HCEC 1CT (cell line): ENCODE measurements at regions not wholly inside any gene's neighbourhood (a gene's known extent, or its start where the extent isn't known, plus 50 kb on each side); places are given as distances from the start of the nearest gene placed in this dataset.

Experiments
- DNase-seq: peaks from one replicate; pipeline ENCODE4 v3.0.0-alpha.2; 2017

- DNase-seq = no peak
These were observed 520.4 kb downstream of the SLITRK6 start for GRCh38 chr13:85278851-85279250.

DNA sequence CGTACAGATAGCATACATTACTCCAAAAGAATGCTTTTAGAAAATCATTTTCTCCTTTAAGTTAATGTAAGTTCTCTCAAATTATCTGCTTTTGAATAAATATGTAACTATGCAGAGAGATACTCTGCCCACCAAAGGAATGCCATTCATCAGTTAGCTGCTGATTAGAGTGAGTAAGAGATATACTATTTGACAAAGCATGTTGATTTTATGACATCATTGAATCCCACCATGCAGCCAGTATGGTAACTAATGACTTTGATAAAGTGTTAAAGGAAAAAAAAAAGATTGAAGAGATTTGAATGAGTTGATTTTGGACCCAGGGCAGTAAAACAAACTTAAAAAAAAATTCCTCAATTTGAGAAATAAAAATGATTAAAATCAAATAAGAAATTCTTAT, 521.5 kb downstream of the SLITRK6 start:
- DNase-seq = no peak

- DNase-seq = no peak
These were observed 532.4 kb downstream of the SLITRK6 start for GRCh38 chr13:85266771-85267170.

DNA sequence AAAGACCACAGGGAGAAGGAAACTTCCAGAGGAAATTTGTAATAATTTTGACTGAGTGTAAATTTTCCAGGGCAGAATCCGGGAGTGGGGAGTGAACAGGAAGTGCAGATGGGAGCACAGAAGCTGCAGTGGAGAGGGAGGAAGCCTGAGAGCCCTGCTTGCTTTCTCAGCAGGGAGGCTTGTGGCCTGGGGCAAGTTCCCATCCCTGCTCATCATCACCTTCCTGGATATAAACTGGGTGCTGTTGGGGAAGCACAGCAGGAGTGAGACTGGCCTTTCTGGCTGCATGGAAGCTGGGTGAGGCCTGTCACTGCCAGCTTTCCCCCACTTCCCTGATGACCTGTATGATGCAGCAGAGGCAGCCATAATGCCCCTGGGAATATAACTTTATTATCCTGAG, 532.9 kb downstream of the SLITRK6 start:
- no peak for DNase-seq

GRCh38 chr13:85265296-85265695, 533.9 kb downstream of the SLITRK6 start:
- DNase-seq = no peak

GRCh38 chr13:85262499-85262898, 536.7 kb downstream of the SLITRK6 start:
- DNase-seq = no peak

DNA sequence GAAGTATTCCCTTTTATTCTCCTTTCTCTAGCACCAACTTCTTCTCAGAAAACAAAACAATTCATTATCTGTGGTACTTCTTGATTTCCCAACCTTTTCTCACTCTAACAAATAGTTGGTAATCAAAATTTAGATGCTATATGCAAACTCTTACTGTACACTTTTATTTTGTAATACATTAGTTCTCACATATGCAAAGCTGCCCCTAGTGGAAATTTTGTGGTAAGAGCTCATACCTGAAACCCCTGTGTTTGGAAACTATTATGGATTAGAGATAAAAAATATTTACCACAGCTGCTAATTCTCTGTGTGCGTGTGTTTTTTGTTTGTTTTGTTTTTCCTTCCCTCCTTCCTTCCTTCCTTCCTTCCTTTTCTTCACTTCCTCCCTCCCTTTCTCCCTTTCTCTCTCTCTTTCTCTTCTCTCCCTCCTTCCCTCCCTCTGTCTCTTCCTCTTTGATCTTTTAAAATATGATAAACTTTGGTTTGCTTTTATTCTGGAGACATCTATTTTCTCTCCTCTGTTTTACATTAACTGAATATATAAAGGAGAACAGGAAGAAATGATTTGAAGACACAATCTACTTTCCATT, 537.4 kb downstream of the SLITRK6 start:
- DNase-seq = no peak

- no peak for DNase-seq
These were observed 538.3 kb downstream of the SLITRK6 start for GRCh38 chr13:85260896-85261295.

GRCh38 chr13:85255978-85256377, 543.2 kb downstream of the SLITRK6 start:
- DNase-seq = no peak

GRCh38 chr13:85254641-85255040, 544.6 kb downstream of the SLITRK6 start:
- no peak for DNase-seq

- no peak for DNase-seq
These were observed 550.1 kb downstream of the SLITRK6 start for GRCh38 chr13:85249151-85249550.

DNA sequence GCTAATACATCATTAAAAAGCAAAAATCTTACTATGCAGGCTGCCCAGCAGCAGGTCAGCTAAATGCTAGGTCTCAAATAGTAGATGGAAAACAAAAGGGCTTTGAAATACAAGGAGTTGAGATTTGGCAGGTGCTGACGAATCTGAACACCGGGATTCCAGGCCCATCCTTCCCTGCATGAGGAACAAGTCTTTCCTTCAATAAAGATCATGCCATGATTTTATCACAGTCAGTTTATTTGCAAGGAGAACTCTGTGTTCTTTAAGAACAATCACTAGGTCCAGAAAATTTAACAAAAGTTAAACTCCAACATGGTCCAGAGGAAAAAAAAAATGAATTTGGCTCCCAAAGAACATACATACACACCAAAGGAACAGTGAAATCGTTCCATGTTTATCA, 551.4 kb downstream of the SLITRK6 start:
- DNase-seq = no peak

GRCh38 chr13:85243831-85244230, 555.4 kb downstream of the SLITRK6 start:
- no peak for DNase-seq

DNA sequence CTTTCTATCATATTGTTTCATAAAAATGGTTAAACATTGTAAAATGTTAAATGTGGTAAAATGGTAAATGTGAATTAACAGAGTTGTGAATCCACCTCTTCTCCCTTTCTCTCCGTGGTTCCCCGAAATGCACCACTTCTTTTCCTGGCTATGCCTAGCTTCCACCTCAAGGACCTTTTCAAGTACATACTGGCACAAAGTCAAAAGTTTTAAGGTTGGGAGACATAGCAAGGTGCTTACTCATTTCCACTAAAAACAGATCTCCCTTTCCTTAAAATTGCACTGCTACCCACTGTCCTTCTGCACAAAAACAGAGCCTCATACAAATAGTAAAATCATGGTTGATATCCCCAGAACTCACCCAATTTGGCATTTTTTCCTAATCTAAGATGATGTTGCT, 558.2 kb downstream of the SLITRK6 start:
- peak; percentile 6 for DNase-seq

DNA sequence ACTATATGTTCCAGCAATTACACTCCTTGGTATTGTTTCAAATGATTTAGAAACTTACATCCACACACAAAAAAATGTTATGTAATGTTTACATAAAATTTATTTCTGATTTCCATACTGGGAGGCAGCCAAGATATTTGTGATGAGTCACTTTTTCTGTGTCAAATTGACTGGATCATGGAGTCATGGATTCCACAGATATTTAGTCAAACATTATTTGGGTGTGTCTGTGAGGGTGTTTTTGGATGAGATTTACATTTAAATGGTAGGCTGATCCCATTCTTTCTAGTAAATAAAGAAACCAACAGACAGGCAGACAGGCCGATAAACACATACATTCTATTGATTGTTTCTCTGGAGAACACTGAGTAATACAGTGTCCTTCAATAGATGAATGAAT, 562.8 kb downstream of the SLITRK6 start:
- peak; percentile 46 for DNase-seq

- DNase-seq = no peak
These were observed 568.5 kb downstream of the SLITRK6 start for GRCh38 chr13:85230691-85231093.

DNA sequence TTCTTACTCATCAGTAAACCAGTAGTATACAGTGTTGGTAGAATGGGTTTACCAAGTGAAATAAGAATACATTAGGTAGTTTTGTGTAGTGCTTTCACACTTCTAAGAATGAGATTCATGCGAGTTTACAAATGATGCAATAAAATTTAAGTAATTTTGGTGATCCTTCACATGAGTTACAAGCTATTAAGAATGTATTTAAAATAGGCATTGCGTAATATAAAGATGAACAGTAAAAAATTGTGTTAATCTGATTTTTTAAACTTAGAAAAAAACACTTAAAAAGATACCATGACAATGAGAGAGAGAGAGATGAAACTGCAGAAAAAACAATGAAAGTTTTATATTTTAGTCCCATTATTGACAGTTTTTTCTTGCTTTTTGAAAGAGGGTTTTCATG, 570.5 kb downstream of the SLITRK6 start:
- DNase-seq = no peak

DNA sequence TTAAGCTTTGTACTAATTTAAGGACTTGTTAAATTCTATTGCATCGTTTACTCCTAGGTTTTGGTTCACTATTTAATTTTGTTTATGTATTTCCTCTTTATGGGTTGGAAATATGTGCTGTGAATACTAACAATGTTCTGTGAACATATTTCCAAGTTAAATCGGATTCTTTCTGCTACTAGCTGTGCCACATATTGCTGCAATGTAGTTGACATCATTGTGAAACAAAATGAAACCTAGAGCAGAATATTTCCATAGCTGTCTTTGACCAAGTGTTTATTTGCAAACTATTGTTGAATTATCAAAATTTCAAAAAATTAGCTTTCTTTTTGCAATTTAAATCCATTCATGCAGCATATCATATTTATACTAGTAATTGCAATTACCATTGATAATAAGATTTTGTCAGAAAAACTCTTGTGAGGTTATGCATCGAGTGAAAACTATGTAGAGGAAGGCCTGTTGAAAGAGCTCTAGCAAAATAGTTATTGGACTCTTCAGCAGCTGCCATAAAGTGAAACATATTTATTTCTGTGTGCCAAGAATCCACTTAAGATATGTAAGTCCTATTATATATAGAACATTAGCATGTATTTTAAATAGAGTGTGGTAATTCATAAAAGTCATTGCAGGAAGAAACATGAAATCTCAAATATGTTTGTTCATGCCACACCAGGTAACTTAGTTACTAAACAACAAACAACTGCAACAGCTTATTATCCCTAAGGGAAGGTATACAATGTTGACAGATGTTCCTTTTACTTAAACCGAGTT, 575.1 kb downstream of the SLITRK6 start:
- no peak for DNase-seq

DNA sequence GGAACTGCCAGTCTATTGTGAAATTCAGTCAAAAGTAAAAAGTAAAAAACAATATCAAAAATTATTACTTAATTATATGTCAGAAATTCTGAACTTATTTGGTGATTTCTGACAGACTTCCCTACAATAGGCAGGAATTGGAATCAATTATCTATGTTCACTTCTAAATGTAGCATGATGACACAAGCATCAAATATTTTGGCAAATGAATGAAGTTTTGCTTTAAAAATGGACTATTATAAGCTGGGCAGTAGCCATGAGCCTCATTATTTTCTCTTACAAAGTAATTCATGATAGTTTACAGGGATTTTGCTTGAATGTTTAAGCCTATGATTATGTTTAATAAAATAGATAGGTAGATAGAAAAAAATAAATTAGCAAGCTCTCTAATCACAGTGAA, 582.6 kb downstream of the SLITRK6 start:
- DNase-seq = no peak

DNA sequence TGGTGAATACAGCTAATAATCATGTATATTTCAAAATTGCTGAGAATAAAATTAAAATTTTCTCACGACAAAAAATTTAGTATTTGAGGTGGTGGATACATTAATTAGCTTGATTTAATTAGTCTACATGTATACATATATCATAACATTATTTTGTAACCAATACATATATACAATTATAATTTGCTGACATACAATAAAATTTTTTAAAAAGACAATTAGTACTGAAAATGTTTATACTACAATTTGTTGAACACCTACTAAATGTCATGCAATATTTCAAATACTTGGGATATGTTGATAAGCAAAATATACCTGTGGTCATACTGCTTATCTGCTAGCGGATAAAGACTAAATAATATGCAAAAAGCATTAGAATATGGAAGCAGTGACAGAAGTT, 586.5 kb downstream of the SLITRK6 start:
- no peak for DNase-seq

- no peak for DNase-seq
These were observed 594.4 kb downstream of the SLITRK6 start for GRCh38 chr13:85204668-85205344.

- no peak for DNase-seq
These were observed 601.8 kb downstream of the SLITRK6 start for GRCh38 chr13:85197431-85197830.

DNA sequence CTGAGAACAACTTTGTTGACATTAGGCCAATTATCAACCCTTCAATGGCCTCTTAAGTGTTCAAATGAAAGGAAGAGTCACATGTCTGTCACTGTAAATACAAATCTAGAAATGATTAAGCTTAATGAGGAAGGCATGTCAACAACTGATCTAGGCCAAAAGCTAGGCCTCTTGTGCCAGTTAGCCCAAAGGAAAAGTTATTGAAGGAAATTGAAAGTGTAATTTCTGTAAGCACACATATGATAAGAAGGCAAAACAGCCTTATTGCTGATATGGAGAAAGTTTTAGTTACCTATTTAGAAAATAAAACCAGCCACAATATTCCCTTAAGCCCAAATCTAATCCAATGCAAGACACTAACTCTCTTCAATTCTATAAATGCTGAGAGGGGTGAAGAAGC, 604.7 kb downstream of the SLITRK6 start:
- no peak for DNase-seq

GRCh38 chr13:85191996-85192718, 607.1 kb downstream of the SLITRK6 start:
- DNase-seq = no peak
